Body of pancreas (tissue), 4 donors: ENCODE measurements at regions not wholly inside any gene's neighbourhood (a gene's known extent, or its start where the extent isn't known, plus 50 kb on each side); places are given as distances from the start of the nearest gene placed in this dataset.
"Not testable (repeated sequence)": the region's sequence is repeated elsewhere in the genome, so short reads cannot be mapped to it uniquely, and the experiment has no call there.

Source experiments
- POLR2A ChIP-seq, 3 donors: fragments of 450-650 bp; IDR thresholded peaks; one replicate each; pipeline ENCODE4 v1.6.1; 2016; ENCODE audit warnings: antibody characterized with exemption in 3 of 3, mild to moderate bottlenecking in 2 of 3
- TF ChIP-seq, protein P1 (sequence below), 7 experiments: fragments of 450-650 bp in 4 of 7; fragments of 200-600 bp in 3 of 7; sonication (generic) in 3 of 7; IDR thresholded peaks; one replicate each; pipeline ENCODE4 v1.5.1; 2016 to 2019; ENCODE audit warnings: antibody characterized with exemption in 7 of 7

DNA sequence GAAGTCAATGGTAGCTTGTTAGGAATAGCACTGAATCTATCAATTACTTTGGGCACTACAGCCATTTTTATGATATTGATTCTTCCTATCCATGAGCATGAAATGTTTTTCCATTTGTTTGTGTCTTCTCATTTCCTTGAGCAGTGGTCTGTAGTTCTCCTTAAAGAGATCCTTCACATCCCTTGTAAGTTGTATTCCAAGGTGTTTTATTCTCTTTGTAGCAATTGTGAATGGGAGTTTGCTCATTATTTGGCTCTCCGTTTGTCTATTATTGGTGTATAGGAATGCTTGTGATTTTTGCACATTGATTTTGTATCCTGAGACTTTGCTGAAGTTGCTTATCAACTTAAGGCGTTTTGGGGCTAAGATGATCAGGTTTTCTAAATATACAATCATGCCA is 139.0 kb upstream of the TRPM3 start:
- TF ChIP-seq, protein P1, sequence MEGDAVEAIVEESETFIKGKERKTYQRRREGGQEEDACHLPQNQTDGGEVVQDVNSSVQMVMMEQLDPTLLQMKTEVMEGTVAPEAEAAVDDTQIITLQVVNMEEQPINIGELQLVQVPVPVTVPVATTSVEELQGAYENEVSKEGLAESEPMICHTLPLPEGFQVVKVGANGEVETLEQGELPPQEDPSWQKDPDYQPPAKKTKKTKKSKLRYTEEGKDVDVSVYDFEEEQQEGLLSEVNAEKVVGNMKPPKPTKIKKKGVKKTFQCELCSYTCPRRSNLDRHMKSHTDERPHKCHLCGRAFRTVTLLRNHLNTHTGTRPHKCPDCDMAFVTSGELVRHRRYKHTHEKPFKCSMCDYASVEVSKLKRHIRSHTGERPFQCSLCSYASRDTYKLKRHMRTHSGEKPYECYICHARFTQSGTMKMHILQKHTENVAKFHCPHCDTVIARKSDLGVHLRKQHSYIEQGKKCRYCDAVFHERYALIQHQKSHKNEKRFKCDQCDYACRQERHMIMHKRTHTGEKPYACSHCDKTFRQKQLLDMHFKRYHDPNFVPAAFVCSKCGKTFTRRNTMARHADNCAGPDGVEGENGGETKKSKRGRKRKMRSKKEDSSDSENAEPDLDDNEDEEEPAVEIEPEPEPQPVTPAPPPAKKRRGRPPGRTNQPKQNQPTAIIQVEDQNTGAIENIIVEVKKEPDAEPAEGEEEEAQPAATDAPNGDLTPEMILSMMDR (IDR thresholded peaks at IDR 0.05), result not testable (repeated sequence)
- TF ChIP-seq POLR2A (IDR thresholded peaks at IDR 0.05), result not testable (repeated sequence)
